HTR-8/SVneo (cell line): ENCODE measurements at regions not wholly inside any gene's neighbourhood (a gene's known extent, or its start where the extent isn't known, plus 50 kb on each side); places are given as distances from the start of the nearest gene placed in this dataset.

Experiments
- DNase-seq: peaks from one replicate; pipeline ENCODE4 v3.0.0; 2011; ENCODE audit warnings: low spot score, mixed read lengths; ENCODE audit not compliant: insufficient read length
- FAIRE-seq: peaks from 2 replicates; lab custom pipeline; 2011; peaks lifted over from hg19 to GRCh38; lab: Jason Lieb, UNC

- DNase-seq (no peak), FAIRE-seq (no peak)
These were observed 249.0 kb downstream of the NFKBIZ start for GRCh38 chr3:102098130-102098885.

GRCh38 chr3:102099913-102100312, 250.6 kb downstream of the NFKBIZ start:
- FAIRE-seq, result no peak
- DNase-seq, result no peak

- DNase-seq, result no peak
- no peak for FAIRE-seq
These were observed 253.1 kb downstream of the NFKBIZ start for GRCh38 chr3:102102394-102102793.

GRCh38 chr3:102104033-102104432, 254.7 kb downstream of the NFKBIZ start:
- no peak for DNase-seq
- FAIRE-seq, result no peak

- FAIRE-seq (no peak), DNase-seq (no peak)
These were observed 255.9 kb downstream of the NFKBIZ start for GRCh38 chr3:102105193-102105592.

GRCh38 chr3:102106416-102107097, 257.2 kb downstream of the NFKBIZ start:
- FAIRE-seq, result no peak
- no peak for DNase-seq

GRCh38 chr3:102112704-102113230, 263.5 kb downstream of the NFKBIZ start:
- DNase-seq, result no peak
- no peak for FAIRE-seq

- FAIRE-seq (no peak), DNase-seq (no peak)
These were observed 264.2 kb downstream of the NFKBIZ start for GRCh38 chr3:102113421-102114041.

GRCh38 chr3:102114264-102114979, 265.1 kb downstream of the NFKBIZ start:
- FAIRE-seq (no peak), DNase-seq (no peak)

- no peak for FAIRE-seq
- DNase-seq, result no peak
These were observed 273.2 kb downstream of the NFKBIZ start for GRCh38 chr3:102122527-102122926.

GRCh38 chr3:102123590-102124190, 274.4 kb downstream of the NFKBIZ start:
- DNase-seq (no peak), FAIRE-seq (peak; percentile 46)

- no peak for DNase-seq
- no peak for FAIRE-seq
These were observed 275.0 kb downstream of the NFKBIZ start for GRCh38 chr3:102124282-102124681.

- no peak for DNase-seq
- no peak for FAIRE-seq
These were observed 275.4 kb downstream of the NFKBIZ start for GRCh38 chr3:102124704-102125103.

GRCh38 chr3:102125197-102125993, 276.1 kb downstream of the NFKBIZ start:
- DNase-seq, result no peak
- no peak for FAIRE-seq

GRCh38 chr3:102125994-102126368, 276.7 kb downstream of the NFKBIZ start:
- no peak for FAIRE-seq
- DNase-seq, result no peak

GRCh38 chr3:102129760-102130608, 280.7 kb downstream of the NFKBIZ start:
- FAIRE-seq (no peak), DNase-seq (no peak)

GRCh38 chr3:102132370-102132769, 283.1 kb downstream of the NFKBIZ start:
- no peak for FAIRE-seq

GRCh38 chr3:102133376-102133775, 284.1 kb downstream of the NFKBIZ start:
- DNase-seq, result no peak
- no peak for FAIRE-seq

More at GRCh38 chr3:102132370-102132769, 283.1 kb downstream of the NFKBIZ start:
- no peak for DNase-seq
